A673 (cell line): ENCODE measurements at regions not wholly inside any gene's neighbourhood (a gene's known extent, or its start where the extent isn't known, plus 50 kb on each side); places are given as distances from the start of the nearest gene placed in this dataset.

ENCODE experiments used
- BruUV-seq: library from RNA; stranded (reverse); fragments of 400-500 nt; replicated peaks from 2 replicates; lab custom pipeline; 2021; lab: Mats Ljungman, UMichigan
- CTCF ChIA-PET: fragments of 300-600 bp; sonication (Branson Sonifier 250); formaldehyde crosslinking; loops from one replicate; lab custom pipeline; 2022; ENCODE audit warnings: antibody characterized with exemption; lab: Charles Lee
- POLR2A ChIA-PET: fragments of 300-600 bp; sonication (Branson Sonifier 250); formaldehyde crosslinking; loops from one replicate; lab custom pipeline; 2022; ENCODE audit warnings: antibody characterized with exemption; ENCODE audit not compliant: low non-redundant PET; lab: Charles Lee
- DNase-seq: peaks from one replicate; pipeline ENCODE4 v3.0.0-alpha.2; 2015; ENCODE audit warnings: low spot score
- H3K27ac ChIP-seq: fragments of 200-600 bp; sonication (generic); 2 replicates; pipeline ENCODE4 v1.5.1; 2016; ENCODE audit warnings: mixed run types, low read depth, mild to moderate bottlenecking, mixed read lengths, antibody characterized with exemption, low read length; ENCODE audit not compliant: poor library complexity, severe bottlenecking
- H3K27me3 ChIP-seq: fragments of 200-600 bp; sonication (generic); replicated peaks from 2 replicates; pipeline ENCODE4 v1.6.1; 2017; ENCODE audit warnings: mixed run types, low read depth, mild to moderate bottlenecking, mixed read lengths, antibody characterized with exemption, low read length; ENCODE audit not compliant: insufficient read depth, poor library complexity
- H3K36me3 ChIP-seq: fragments of 200-600 bp; sonication (generic); 2 replicates; pipeline ENCODE4 v1.6.1; 2016; ENCODE audit warnings: mixed run types, mild to moderate bottlenecking, mixed read lengths, antibody characterized with exemption, low read length; ENCODE audit not compliant: insufficient read depth, poor library complexity, severe bottlenecking
- H3K4me1 ChIP-seq: fragments of 200-600 bp; sonication (generic); 2 replicates; pipeline ENCODE4 v1.6.1; 2017; ENCODE audit warnings: mixed run types, mild to moderate bottlenecking, mixed read lengths, antibody characterized with exemption, low read length; ENCODE audit not compliant: insufficient read depth, poor library complexity, severe bottlenecking
- H3K4me3 ChIP-seq: fragments of 200-600 bp; sonication (generic); 2 replicates; pipeline ENCODE4 v1.5.1; 2016; ENCODE audit warnings: low read depth, mixed run types, mild to moderate bottlenecking, mixed read lengths, low read length; ENCODE audit not compliant: poor library complexity, severe bottlenecking
- H3K9me3 ChIP-seq: fragments of 200-600 bp; sonication (generic); 2 replicates; pipeline ENCODE4 v1.6.1; 2016; ENCODE audit warnings: mixed run types, low read depth, mild to moderate bottlenecking, mixed read lengths, antibody characterized with exemption, low read length; ENCODE audit not compliant: poor library complexity, severe bottlenecking
- CTCF ChIP-seq: fragments of 300-800, 200-600 bp; sonication (generic); conservative IDR thresholded peaks from 2 replicates; pipeline ENCODE4 v1.5.1; 2017; ENCODE audit warnings: low read depth, mild to moderate bottlenecking, antibody characterized with exemption, low read length, moderate library complexity, mixed read lengths
- EZH2 ChIP-seq: fragments of 200-600 bp; sonication (generic); IDR thresholded peaks from 2 replicates; pipeline ENCODE4 v1.6.1; 2017; ENCODE audit warnings: borderline replicate concordance, low read depth, mild to moderate bottlenecking, mixed read lengths, antibody characterized with exemption, low read length; ENCODE audit not compliant: poor library complexity, severe bottlenecking
- intact Hi-C: fragments of 100-400 bp; cut with micrococcal nuclease; formaldehyde crosslinking; loops from one replicate; pipeline ENCODE4 v1.10.0; 2022; ENCODE audit not compliant: unreplicated experiment

- ChIA-PET CTCF (no interaction called here), POLR2A (no interaction called here)
- no peaks in the 10 kb centered on the region for H3K36me3 ChIP-seq
- TF ChIP-seq EZH2 = no peak
- no peak for TF ChIP-seq CTCF
- no peak overlapping the region for H3K27ac ChIP-seq
- H3K9me3 ChIP-seq = no peaks in the 10 kb centered on the region
- no peak overlapping the region for H3K4me3 ChIP-seq
- peaks cover 51% of the 10 kb centered on the region for H3K27me3 ChIP-seq
- DNase-seq = no peak
- H3K4me1 ChIP-seq = no peaks in the 10 kb centered on the region
- intact Hi-C loops = no loop called here
- no TSS peak for BruUV-seq
Measured at GRCh38 chr4:176945334-176945733, 152.6 kb upstream of the VEGFC start.

- H3K4me3 ChIP-seq = no peak overlapping the region
- no peaks in the 10 kb centered on the region for H3K36me3 ChIP-seq
- intact Hi-C loops = no loop called here
- DNase-seq = no peak
- POLR2A ChIA-PET = no interaction called here
- no peak overlapping the region for H3K27ac ChIP-seq
- CTCF ChIA-PET = no interaction called here
- BruUV-seq = no TSS peak
- TF ChIP-seq CTCF = no peak
- TF ChIP-seq EZH2 = no peak
- H3K4me1 ChIP-seq = no peaks in the 10 kb centered on the region
- H3K27me3 ChIP-seq = peaks cover 56% of the 10 kb centered on the region
- H3K9me3 ChIP-seq = no peaks in the 10 kb centered on the region
Measured at GRCh38 chr4:176949029-176949428, 156.3 kb upstream of the VEGFC start.

- no peak for TF ChIP-seq CTCF
- TF ChIP-seq EZH2 = no peak
- Histone ChIP-seq H3K4me3 (no peak overlapping the region), H3K9me3 (peaks cover 4% of the 10 kb centered on the region), H3K36me3 (no peaks in the 10 kb centered on the region), H3K4me1 (no peaks in the 10 kb centered on the region), H3K27me3 (peaks cover 30% of the 10 kb centered on the region), H3K27ac (no peak overlapping the region)
- POLR2A ChIA-PET = no interaction called here
- intact Hi-C loops = no loop called here
- CTCF ChIA-PET = no interaction called here
- no peak for DNase-seq
- no TSS peak for BruUV-seq
Measured at GRCh38 chr4:176953021-176953420, 160.3 kb upstream of the VEGFC start.
